ENCODE measurements at regions not wholly inside any gene's neighbourhood (a gene's known extent, or its start where the extent isn't known, plus 50 kb on each side); places are given as distances from the start of the nearest gene placed in this dataset.
A peak's percentile ranks its signal among the peaks of the same experiment; 100 is the strongest.

- in situ Hi-C loops (cut with MboI) = loop anchor here (5.0 kb wide), 1 partner anchor 163 kb away; no protein-coding TSS in a partner anchor
- H3K9ac ChIP-seq (ENCODE audit: control insufficient read depth, insufficient read depth, low read length) = no peak overlapping the region
- no peak for FAIRE-seq
These were observed 122.9 kb upstream of the TMEM164 start for GRCh38 chrX:109879991-109880390.

More at GRCh38 chrX:109879991-109880390, 122.9 kb upstream of the TMEM164 start:
- no peak for TF ChIP-seq MYC (IDR thresholded peaks at IDR 0.05; ENCODE audit: insufficient read depth, insufficient read length, insufficient replicate concordance, low read length, severe bottlenecking)
- no peak for TF ChIP-seq SP1 (IDR thresholded peaks at IDR 0.05; ENCODE audit: low read depth, low read length)
- TF ChIP-seq PBX3 (IDR thresholded peaks at IDR 0.05; ENCODE audit: insufficient replicate concordance, low read depth, low read length) = no peak
- TF ChIP-seq SMAD1 (IDR thresholded peaks at IDR 0.05; ENCODE audit: low read depth, partially characterized antibody) = no peak
- TF ChIP-seq SREBF2 (IDR thresholded peaks at IDR 0.05; ENCODE audit: low read length) = no peak
- TF ChIP-seq BRCA1 (IDR thresholded peaks at IDR 0.05; ENCODE audit: low read depth, low read length) = no peak
- no peak for TF ChIP-seq ZSCAN29 (IDR thresholded peaks at IDR 0.05)
- TF ChIP-seq ELK1 (IDR thresholded peaks at IDR 0.05; ENCODE audit: low read depth, low read length) = no peak
- TF ChIP-seq RB1 (IDR thresholded peaks at IDR 0.05; ENCODE audit: borderline replicate concordance) = no peak
- TF ChIP-seq IRF5 (IDR thresholded peaks at IDR 0.05; ENCODE audit: borderline replicate concordance) = no peak
- no peak for TF ChIP-seq EED (IDR thresholded peaks at IDR 0.05; ENCODE audit: low read depth)
- TF ChIP-seq FOXK2 (IDR thresholded peaks at IDR 0.05) = no peak
- no peak for TF ChIP-seq ATF7 (IDR thresholded peaks at IDR 0.05; ENCODE audit: low read depth)
- no peak for TF ChIP-seq JUNB (IDR thresholded peaks at IDR 0.05)
- no peak for TF ChIP-seq JUND (IDR thresholded peaks at IDR 0.05; ENCODE audit: low read depth, low read length)
- no peak for TF ChIP-seq NFIC (IDR thresholded peaks at IDR 0.05; ENCODE audit: low read depth, low read length)
- TF ChIP-seq RELB (IDR thresholded peaks at IDR 0.05; ENCODE audit: low read depth) = no peak
- no peak for TF ChIP-seq TCF12 (IDR thresholded peaks at IDR 0.05; ENCODE audit: low read depth, low read length)
- ChIA-PET POLR2A (interaction anchor here (0.6 to 1.6 kb wide), 8 partner anchors 9 to 167 kb away, joined by 3 to 6 read pairs (median 4); no protein-coding TSS in a partner anchor), RAD21 (ENCODE audit: unreplicated experiment) (interaction anchor here (0.8 to 4.5 kb wide), 9 partner anchors 9 to 343 kb away, joined by 3 to 48 read pairs (median 7); partner anchors contain the start of gene NXT2), SMC1A (ENCODE audit: uncharacterized antibody, unreplicated experiment) (interaction anchor here (0.5 to 5.8 kb wide), 16 partner anchors 9 to 394 kb away, joined by 3 to 56 read pairs (median 6); no protein-coding TSS in a partner anchor), CTCF (interaction anchor here (1.2 to 8.8 kb wide), 7 partner anchors 9 to 394 kb away, joined by 3 to 98 read pairs (median 29); no protein-coding TSS in a partner anchor)
- Histone ChIP-seq H3K4me1 (ENCODE audit: control insufficient read depth, insufficient read depth, low read length) (no peaks in the 10 kb centered on the region), H2AFZ (ENCODE audit: control insufficient read depth, low read depth, low read length) (no peak overlapping the region), H3K9me3 (replicated peaks; ENCODE audit: control insufficient read depth, insufficient read depth, low read length) (no peaks in the 10 kb centered on the region), H3K4me3 (no peak overlapping the region), H3K27ac (ENCODE audit: control insufficient read depth, insufficient read depth) (no peak overlapping the region), H4K20me1 (ENCODE audit: control insufficient read depth, insufficient read depth) (no peaks in the 10 kb centered on the region), H3K4me2 (ENCODE audit: control insufficient read depth, insufficient read depth) (no peak overlapping the region), H3K36me3 (ENCODE audit: control insufficient read depth in 2 of 2, insufficient read depth in 2 of 2, low read length in 1 of 2) (no peaks in the 10 kb centered on the region), H3K79me2 (ENCODE audit: control insufficient read depth, insufficient read depth, low read length) (no peaks in the 10 kb centered on the region), H3K27me3 (replicated peaks in 1 of 2; ENCODE audit: control insufficient read depth in 2 of 2, insufficient read depth in 2 of 2, low read length in 1 of 2) (no peaks in the 10 kb centered on the region)
- WGBS (ENCODE audit: insufficient coverage, insufficient replicate concordance, low lambda C conversion rate, missing lambda C conversion rate) = 2% methylated on average over 2 of the region's 2 CpGs
- peak; percentile 21; the same call in 1 of the 3 replicates for ATAC-seq
- BruUV-seq (replicated peaks) = no TSS peak
- DNase-seq (ENCODE audit: low read depth, low spot score) = no peak
- intact Hi-C loops (cut with micrococcal nuclease; ENCODE audit: unreplicated experiment) = no loop called here
